ENCODE measurements at regions not wholly inside any gene's neighbourhood (a gene's known extent, or its start where the extent isn't known, plus 50 kb on each side); places are given as distances from the start of the nearest gene placed in this dataset.

DNA sequence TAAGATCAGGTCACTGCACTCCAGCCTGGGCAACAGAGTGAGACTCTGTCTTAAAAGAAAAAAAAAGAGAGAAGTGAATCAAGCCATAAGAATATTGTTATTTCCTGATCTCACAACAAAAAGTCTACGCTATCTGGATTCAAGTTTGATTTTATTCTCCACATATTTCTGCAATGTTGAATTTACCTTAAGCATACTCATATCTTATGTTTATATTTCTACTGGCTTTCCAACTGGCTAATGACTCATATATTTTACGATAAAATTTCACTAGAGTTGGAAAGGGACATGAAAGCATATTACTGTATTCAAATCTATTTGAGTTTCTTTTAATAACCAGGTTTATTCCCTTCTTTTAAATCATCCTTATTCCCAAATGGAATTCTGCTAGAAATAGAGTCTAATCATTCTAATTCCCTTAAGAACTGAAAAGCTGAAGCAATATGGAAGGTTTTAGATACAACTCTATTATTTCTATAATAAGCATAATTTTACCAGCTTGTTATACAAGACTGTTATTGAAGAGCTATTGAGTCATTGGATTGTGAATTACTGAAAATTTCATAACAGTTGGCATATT, 276.9 kb upstream of the HS3ST5 start:
- TF ChIP-seq, protein P1, sequence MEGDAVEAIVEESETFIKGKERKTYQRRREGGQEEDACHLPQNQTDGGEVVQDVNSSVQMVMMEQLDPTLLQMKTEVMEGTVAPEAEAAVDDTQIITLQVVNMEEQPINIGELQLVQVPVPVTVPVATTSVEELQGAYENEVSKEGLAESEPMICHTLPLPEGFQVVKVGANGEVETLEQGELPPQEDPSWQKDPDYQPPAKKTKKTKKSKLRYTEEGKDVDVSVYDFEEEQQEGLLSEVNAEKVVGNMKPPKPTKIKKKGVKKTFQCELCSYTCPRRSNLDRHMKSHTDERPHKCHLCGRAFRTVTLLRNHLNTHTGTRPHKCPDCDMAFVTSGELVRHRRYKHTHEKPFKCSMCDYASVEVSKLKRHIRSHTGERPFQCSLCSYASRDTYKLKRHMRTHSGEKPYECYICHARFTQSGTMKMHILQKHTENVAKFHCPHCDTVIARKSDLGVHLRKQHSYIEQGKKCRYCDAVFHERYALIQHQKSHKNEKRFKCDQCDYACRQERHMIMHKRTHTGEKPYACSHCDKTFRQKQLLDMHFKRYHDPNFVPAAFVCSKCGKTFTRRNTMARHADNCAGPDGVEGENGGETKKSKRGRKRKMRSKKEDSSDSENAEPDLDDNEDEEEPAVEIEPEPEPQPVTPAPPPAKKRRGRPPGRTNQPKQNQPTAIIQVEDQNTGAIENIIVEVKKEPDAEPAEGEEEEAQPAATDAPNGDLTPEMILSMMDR (IDR thresholded peaks at IDR 0.05; ENCODE audit: low read length): no peak
- no peak for TF ChIP-seq EZH2 (optimal IDR thresholded peaks at IDR 0.05; ENCODE audit: low read depth, low read length)
